ENCODE measurements at regions not wholly inside any gene's neighbourhood (a gene's known extent, or its start where the extent isn't known, plus 50 kb on each side); places are given as distances from the start of the nearest gene placed in this dataset.
"Not testable (repeated sequence)": the region's sequence is repeated elsewhere in the genome, so short reads cannot be mapped to it uniquely, and the experiment has no call there.

GRCh38 chr10:121138112-121138860, 287.1 kb downstream of the WDR11 start:
- DNase-seq (ENCODE audit: low spot score) = no peak
- TF ChIP-seq CTCF (IDR thresholded peaks at IDR 0.05; ENCODE audit: poor library complexity) (no peak), EZH2 (IDR thresholded peaks at IDR 0.05; ENCODE audit: borderline replicate concordance) (no peak), EZH2phosphoT487 (IDR thresholded peaks at IDR 0.05; ENCODE audit: low read depth, severe bottlenecking, unreplicated experiment) (no peak)
- Histone ChIP-seq H3K4me1 (ENCODE audit: insufficient read depth) (no peaks in the 10 kb centered on the region), H3K27ac (no peak overlapping the region), H3K4me3 (no peak overlapping the region), H3K27me3 (no peaks in the 10 kb centered on the region), H2AFZ (no peak overlapping the region), H4K20me1 (ENCODE audit: insufficient read depth, poor library complexity, severe bottlenecking) (no peaks in the 10 kb centered on the region), H3K79me2 (no peaks in the 10 kb centered on the region), H3K9me3 (ENCODE audit: low read depth) (no peaks in the 10 kb centered on the region), H3K36me3 (replicated peaks; ENCODE audit: insufficient read depth, low read depth) (no peaks in the 10 kb centered on the region), H3K9me2 (replicated peaks; ENCODE audit: insufficient read depth) (no peaks in the 10 kb centered on the region), H3K4me2 (no peak overlapping the region)
- 66% methylated on average over 13 of the region's 13 CpGs for WGBS (ENCODE audit: low lambda C conversion rate, missing lambda C conversion rate)

- no peak for DNase-seq (ENCODE audit: low spot score)
- no peak overlapping the region for H3K4me2 ChIP-seq
- TF ChIP-seq CTCF (IDR thresholded peaks at IDR 0.05; ENCODE audit: poor library complexity) (no peak), EZH2phosphoT487 (IDR thresholded peaks at IDR 0.05; ENCODE audit: low read depth, severe bottlenecking, unreplicated experiment) (no peak), EZH2 (IDR thresholded peaks at IDR 0.05; ENCODE audit: borderline replicate concordance) (no peak)
These were observed 287.8 kb downstream of the WDR11 start for GRCh38 chr10:121138918-121139317.

GRCh38 chr10:121145802-121146395, 294.7 kb downstream of the WDR11 start:
- H3K36me3 ChIP-seq (replicated peaks; ENCODE audit: insufficient read depth, low read depth); H2AFZ ChIP-seq; H3K4me1 ChIP-seq (ENCODE audit: insufficient read depth); H3K27ac ChIP-seq; H4K20me1 ChIP-seq (ENCODE audit: insufficient read depth, poor library complexity, severe bottlenecking); H3K9me2 ChIP-seq (replicated peaks; ENCODE audit: insufficient read depth); H3K9me3 ChIP-seq (ENCODE audit: low read depth); DNase-seq (ENCODE audit: low spot score); H3K4me2 ChIP-seq; H3K79me2 ChIP-seq; H3K4me3 ChIP-seq; H3K27me3 ChIP-seq: not testable (repeated sequence)
- WGBS (ENCODE audit: low lambda C conversion rate, missing lambda C conversion rate) = 42% methylated on average over 2 of the region's 2 CpGs

More at GRCh38 chr10:121138918-121139317, 287.8 kb downstream of the WDR11 start:
- Histone ChIP-seq H3K9me2 (replicated peaks; ENCODE audit: insufficient read depth) (no peaks in the 10 kb centered on the region), H3K36me3 (replicated peaks; ENCODE audit: insufficient read depth, low read depth) (no peaks in the 10 kb centered on the region), H2AFZ (no peak overlapping the region), H3K27me3 (no peaks in the 10 kb centered on the region), H3K4me1 (ENCODE audit: insufficient read depth) (no peaks in the 10 kb centered on the region), H3K9me3 (ENCODE audit: low read depth) (no peaks in the 10 kb centered on the region), H3K27ac (no peak overlapping the region), H3K4me3 (no peak overlapping the region), H3K79me2 (no peaks in the 10 kb centered on the region), H4K20me1 (ENCODE audit: insufficient read depth, poor library complexity, severe bottlenecking) (no peaks in the 10 kb centered on the region)
- WGBS (ENCODE audit: low lambda C conversion rate, missing lambda C conversion rate) = 91% methylated on average over 4 of the region's 4 CpGs

GRCh38 chr10:121148921-121149320, 297.8 kb downstream of the WDR11 start:
- Histone ChIP-seq H3K27me3 (no peaks in the 10 kb centered on the region), H3K4me1 (ENCODE audit: insufficient read depth) (no peaks in the 10 kb centered on the region), H3K9me3 (ENCODE audit: low read depth) (no peaks in the 10 kb centered on the region), H3K36me3 (replicated peaks; ENCODE audit: insufficient read depth, low read depth) (no peaks in the 10 kb centered on the region), H3K9me2 (replicated peaks; ENCODE audit: insufficient read depth) (no peaks in the 10 kb centered on the region), H3K4me3 (no peak overlapping the region), H3K79me2 (no peaks in the 10 kb centered on the region), H3K4me2 (no peak overlapping the region), H4K20me1 (ENCODE audit: insufficient read depth, poor library complexity, severe bottlenecking) (no peaks in the 10 kb centered on the region), H3K27ac (no peak overlapping the region), H2AFZ (no peak overlapping the region)
- TF ChIP-seq EZH2 (IDR thresholded peaks at IDR 0.05; ENCODE audit: borderline replicate concordance) (no peak), EZH2phosphoT487 (IDR thresholded peaks at IDR 0.05; ENCODE audit: low read depth, severe bottlenecking, unreplicated experiment) (no peak), CTCF (IDR thresholded peaks at IDR 0.05; ENCODE audit: poor library complexity) (no peak)
- DNase-seq (ENCODE audit: low spot score) = no peak
- WGBS (ENCODE audit: low lambda C conversion rate, missing lambda C conversion rate) = 93% methylated on average over 13 of the region's 13 CpGs
